Activated T-cell treated with anti-CD3 and anti-CD28 coated beads, Interleukin-2, amount 50 U/mL, for 72 hours (primary cell): ENCODE measurements at regions not wholly inside any gene's neighbourhood (a gene's known extent, or its start where the extent isn't known, plus 50 kb on each side); places are given as distances from the start of the nearest gene placed in this dataset.

Experiments
- ATAC-seq, 2 donors: fragments of 150-1000 bp; cut with Tn5 transposase; replicated peaks in 1 of 2; 2 replicates each; pipeline ENCODE4 v1.10.0; 2021; ENCODE audit warnings: moderate library complexity in 2 of 2, mild to moderate bottlenecking in 1 of 2
- DNase-seq, 2 donors: peaks; one replicate each; pipeline ENCODE4 v3.0.0; 2021 to 2022; ENCODE audit warnings: mixed read lengths in 1 of 2
- H3K27ac Mint-ChIP-seq: one replicate; pipeline ENCODE4 v1.8.0; 2022; ENCODE audit warnings: mild to moderate bottlenecking, moderate library complexity, mixed read lengths
- H3K27me3 Mint-ChIP-seq: one replicate; pipeline ENCODE4 v1.8.0; 2022; ENCODE audit warnings: low read depth, mixed read lengths
- H3K36me3 Mint-ChIP-seq, 2 donors: one replicate each; pipeline ENCODE4 v1.8.0; 2022; ENCODE audit warnings: mixed read lengths in 2 of 2, mild to moderate bottlenecking in 1 of 2; ENCODE audit not compliant: insufficient read depth in 2 of 2
- H3K4me1 Mint-ChIP-seq: one replicate; pipeline ENCODE4 v1.8.0; 2022; ENCODE audit warnings: low read depth, mixed read lengths
- H3K4me3 Mint-ChIP-seq, 2 donors: one replicate each; pipeline ENCODE4 v1.8.0; 2022; ENCODE audit warnings: mild to moderate bottlenecking in 2 of 2, mixed read lengths in 2 of 2, moderate library complexity in 2 of 2
- H3K9me3 Mint-ChIP-seq, 2 donors: one replicate each; pipeline ENCODE4 v1.8.0; 2022; ENCODE audit warnings: mixed read lengths in 2 of 2

GRCh38 chr18:39764873-39765272, 2190.2 kb upstream of the PIK3C3 start:
- ATAC-seq (no peak), DNase-seq (no peak)
- no peak overlapping the region for H3K4me3 Mint-ChIP-seq
- H3K36me3 Mint-ChIP-seq, result no peaks in the 10 kb centered on the region
- H3K27ac Mint-ChIP-seq, result no peak overlapping the region
- no peaks in the 10 kb centered on the region for H3K27me3 Mint-ChIP-seq
- peaks cover 0 to 3% of the 10 kb centered on the region in 2 donors for H3K9me3 Mint-ChIP-seq
- no peaks in the 10 kb centered on the region for H3K4me1 Mint-ChIP-seq

DNA sequence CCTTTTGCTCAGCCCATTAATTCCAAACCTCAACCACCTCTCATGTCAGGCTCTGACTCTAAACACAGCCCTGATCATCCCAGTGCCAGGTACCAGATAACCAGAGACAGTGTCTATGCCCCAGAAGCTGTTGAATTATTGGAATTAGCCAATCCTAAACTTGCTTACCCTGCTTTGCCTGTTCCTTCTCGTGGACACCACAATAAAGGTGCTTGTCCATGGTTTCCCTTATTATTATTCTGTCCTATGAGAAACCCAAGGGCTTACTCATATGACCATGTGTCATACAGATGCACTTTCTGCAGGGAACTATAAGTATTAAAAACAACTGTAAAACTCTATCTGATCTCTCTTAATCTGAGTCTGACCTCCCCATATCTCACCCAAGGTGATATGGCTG, 2193.8 kb upstream of the PIK3C3 start:
- H3K4me3 Mint-ChIP-seq, result no peak overlapping the region
- no peak overlapping the region for H3K27ac Mint-ChIP-seq
- no peaks in the 10 kb centered on the region for H3K27me3 Mint-ChIP-seq
- peaks cover 3 to 4% of the 10 kb centered on the region in 2 donors for H3K9me3 Mint-ChIP-seq
- no peaks in the 10 kb centered on the region for H3K36me3 Mint-ChIP-seq
- ATAC-seq (no peak), DNase-seq (no peak)
- no peaks in the 10 kb centered on the region for H3K4me1 Mint-ChIP-seq

DNA sequence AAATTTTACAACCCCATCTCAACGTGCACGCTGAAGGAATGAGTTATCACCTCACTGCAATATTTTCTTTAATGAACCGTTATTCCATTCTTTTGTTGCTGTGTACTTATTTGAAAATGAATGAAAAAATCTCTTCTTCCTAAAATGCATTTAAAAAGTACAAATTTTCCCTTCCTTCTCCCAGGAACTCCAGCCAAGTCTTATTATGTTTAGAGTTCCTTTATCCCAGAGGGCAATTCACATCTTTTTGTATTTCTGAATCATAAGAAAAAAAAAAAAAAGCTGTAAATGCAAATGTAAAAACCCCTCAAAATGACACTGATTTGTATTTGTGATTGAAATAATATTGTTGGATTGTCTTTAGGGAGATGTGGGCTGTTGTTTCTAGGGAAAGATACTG, 2194.3 kb upstream of the CELF4 start:
- Mint-ChIP-seq H3K4me3 (no peak overlapping the region), H3K36me3 (peaks cover 0 to under 1% of the 10 kb centered on the region in 2 donors), H3K4me1 (no peaks in the 10 kb centered on the region), H3K9me3 (peaks cover 6 to 9% of the 10 kb centered on the region in 2 donors), H3K27ac (no peak overlapping the region), H3K27me3 (no peaks in the 10 kb centered on the region)
- DNase-seq (no peak), ATAC-seq (no peak)

DNA sequence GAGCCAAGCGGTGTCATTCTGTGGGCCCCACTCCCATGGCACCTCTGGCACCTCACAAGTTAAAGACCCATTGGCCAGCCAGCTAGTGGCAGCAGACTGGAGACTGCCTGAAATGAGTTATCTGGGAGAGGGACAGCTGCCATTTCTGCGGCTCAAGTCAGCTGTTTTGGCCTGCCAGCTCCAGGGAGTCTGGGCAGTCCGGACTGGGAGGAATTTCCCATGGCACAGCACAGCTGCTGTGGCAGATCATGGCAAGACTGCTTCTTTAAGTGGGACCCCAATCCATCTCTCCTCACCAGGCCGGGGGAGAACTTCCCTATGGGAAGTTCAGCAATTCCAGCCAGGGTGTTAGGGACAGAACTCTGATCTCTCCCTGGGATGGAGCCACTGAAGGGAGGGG, 2187.6 kb upstream of the CELF4 start:
- no peak for ATAC-seq
- H3K4me3 Mint-ChIP-seq, result no peak overlapping the region

DNA sequence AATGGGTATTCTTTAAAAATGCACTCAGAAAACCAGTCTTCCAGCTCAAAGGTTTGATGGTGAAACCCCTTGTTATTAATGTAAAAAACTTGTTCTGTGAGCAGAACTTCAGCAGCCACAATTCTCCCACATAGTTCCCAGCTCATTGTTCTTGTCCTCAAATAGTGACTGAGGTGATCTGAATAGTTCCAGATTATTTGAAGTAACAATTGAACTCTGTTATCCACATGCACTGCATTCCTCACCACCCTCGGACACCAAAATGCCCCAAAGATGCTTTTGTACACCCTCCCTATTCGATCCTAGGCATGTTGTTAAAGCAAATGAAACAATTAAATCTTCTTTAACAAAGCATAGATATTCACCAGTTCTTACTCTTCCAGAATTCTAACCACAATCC, 2186.8 kb upstream of the CELF4 start:
- H3K27me3 Mint-ChIP-seq, result no peaks in the 10 kb centered on the region
- H3K4me3 Mint-ChIP-seq, result no peak overlapping the region

More for the DNA sequence above, 2187.6 kb upstream of the CELF4 start:
- Mint-ChIP-seq H3K36me3 (peaks cover 3% of the 10 kb centered on the region in 2 donors), H3K9me3 (peaks cover 7 to 15% of the 10 kb centered on the region in 2 donors), H3K27me3 (no peaks in the 10 kb centered on the region), H3K4me1 (no peaks in the 10 kb centered on the region), H3K27ac (no peak overlapping the region)
- DNase-seq, result no peak

GRCh38 chr18:39751921-39752320, 2186.3 kb upstream of the CELF4 start:
- no peaks in the 10 kb centered on the region for H3K4me1 Mint-ChIP-seq
- peaks cover 7 to 21% of the 10 kb centered on the region in 2 donors for H3K9me3 Mint-ChIP-seq
- no peak overlapping the region for H3K4me3 Mint-ChIP-seq
- H3K27me3 Mint-ChIP-seq, result no peaks in the 10 kb centered on the region
- no peak for ATAC-seq
- peaks cover 3 to 5% of the 10 kb centered on the region in 2 donors for H3K36me3 Mint-ChIP-seq
- DNase-seq, result no peak
- H3K27ac Mint-ChIP-seq, result no peak overlapping the region

More for the DNA sequence above, 2186.8 kb upstream of the CELF4 start:
- no peaks in the 10 kb centered on the region for H3K4me1 Mint-ChIP-seq
- H3K36me3 Mint-ChIP-seq, result peaks cover 3 to 5% of the 10 kb centered on the region in 2 donors
- no peak overlapping the region for H3K27ac Mint-ChIP-seq
- ATAC-seq (no peak), DNase-seq (no peak)
- H3K9me3 Mint-ChIP-seq, result peaks cover 7 to 20% of the 10 kb centered on the region in 2 donors

DNA sequence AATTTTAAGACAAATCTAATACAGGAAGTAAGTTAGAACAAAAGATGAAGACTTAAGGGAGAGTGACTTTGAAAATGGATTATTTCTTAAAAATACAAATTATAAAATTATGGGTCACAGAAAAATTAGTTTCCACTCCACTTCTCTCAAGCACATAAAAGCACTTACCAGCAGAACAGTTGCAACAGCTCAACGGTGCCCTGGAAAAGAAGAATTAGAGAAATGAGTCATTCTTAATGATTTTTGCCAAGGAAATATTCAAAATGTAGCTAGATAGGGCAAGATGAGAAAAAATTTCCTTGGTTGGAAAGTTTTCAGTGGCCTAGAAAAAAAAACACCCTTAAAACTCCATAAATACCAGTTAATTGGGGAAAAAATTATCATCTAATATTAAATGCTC, 2185.6 kb upstream of the CELF4 start:
- Mint-ChIP-seq H3K9me3 (peaks cover 10 to 18% of the 10 kb centered on the region in 2 donors), H3K36me3 (peaks cover 3 to 5% of the 10 kb centered on the region in 2 donors), H3K27me3 (no peaks in the 10 kb centered on the region), H3K4me1 (no peaks in the 10 kb centered on the region), H3K27ac (no peak overlapping the region), H3K4me3 (no peak overlapping the region)
- ATAC-seq (no peak), DNase-seq (no peak)

DNA sequence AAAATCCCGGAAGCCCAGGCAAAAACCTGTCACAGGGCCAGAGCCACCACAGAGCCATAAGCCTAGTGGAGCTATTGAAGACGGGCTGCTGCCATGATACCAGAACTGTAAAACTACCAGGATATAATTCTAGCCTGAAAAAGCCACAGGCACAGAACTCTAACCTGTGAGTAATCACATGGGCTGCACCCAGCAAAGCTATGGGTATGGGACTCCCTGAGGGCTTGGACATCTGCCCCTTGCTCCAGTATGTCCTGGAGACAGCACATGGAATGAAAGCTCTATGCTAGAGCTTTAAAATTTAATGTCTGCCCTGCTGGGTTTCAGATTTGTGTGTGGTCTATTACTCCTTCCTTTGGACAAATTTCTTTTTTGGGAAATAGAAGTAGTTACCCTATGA, 2183.6 kb upstream of the CELF4 start:
- ATAC-seq, result no peak
- no peaks in the 10 kb centered on the region for H3K4me1 Mint-ChIP-seq
- H3K27me3 Mint-ChIP-seq, result no peaks in the 10 kb centered on the region
- no peak overlapping the region for H3K27ac Mint-ChIP-seq
- H3K36me3 Mint-ChIP-seq, result peaks cover 2% of the 10 kb centered on the region in 2 donors
- no peak overlapping the region for H3K4me3 Mint-ChIP-seq
- peaks cover 5 to 12% of the 10 kb centered on the region in 2 donors for H3K9me3 Mint-ChIP-seq
- DNase-seq, result no peak

DNA sequence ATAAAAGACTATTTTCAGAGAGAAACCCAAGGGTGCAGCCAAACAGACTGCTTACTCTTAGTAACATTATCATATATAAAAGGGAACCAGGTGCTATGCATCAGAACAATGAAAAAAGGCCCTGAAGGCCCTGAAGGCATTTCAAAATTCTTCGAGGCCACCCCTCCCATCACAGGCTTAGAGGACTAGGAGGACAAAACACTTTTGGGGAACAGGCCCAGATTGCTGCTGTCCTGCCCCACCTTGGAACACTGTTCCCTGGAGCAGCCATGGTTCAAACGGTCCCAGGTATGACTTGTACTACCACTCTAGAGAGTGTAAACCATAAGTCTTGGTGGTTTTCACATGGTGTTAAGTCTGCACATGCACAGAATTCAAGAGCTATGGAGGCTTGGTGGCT, 2183.1 kb upstream of the CELF4 start:
- H3K4me3 Mint-ChIP-seq, result no peak overlapping the region
- H3K9me3 Mint-ChIP-seq, result peaks cover 4 to 12% of the 10 kb centered on the region in 2 donors
- H3K4me1 Mint-ChIP-seq, result no peaks in the 10 kb centered on the region
- no peak for DNase-seq
- ATAC-seq, result no peak
- H3K36me3 Mint-ChIP-seq, result peaks cover 0 to 2% of the 10 kb centered on the region in 2 donors
- H3K27me3 Mint-ChIP-seq, result no peaks in the 10 kb centered on the region
- no peak overlapping the region for H3K27ac Mint-ChIP-seq

- H3K27ac Mint-ChIP-seq, result no peak overlapping the region
- no peaks in the 10 kb centered on the region for H3K27me3 Mint-ChIP-seq
- H3K36me3 Mint-ChIP-seq, result peaks cover 0 to 2% of the 10 kb centered on the region in 2 donors
- no peak for ATAC-seq
- no peaks in the 10 kb centered on the region for H3K4me1 Mint-ChIP-seq
- no peak overlapping the region for H3K4me3 Mint-ChIP-seq
- no peak for DNase-seq
- H3K9me3 Mint-ChIP-seq, result peaks cover 4 to 12% of the 10 kb centered on the region in 2 donors
Observed at GRCh38 chr18:39746201-39746600, 2180.6 kb upstream of the CELF4 start.

- Mint-ChIP-seq H3K27me3 (no peaks in the 10 kb centered on the region), H3K4me3 (no peak overlapping the region), H3K36me3 (peaks cover 0 to 2% of the 10 kb centered on the region in 2 donors), H3K9me3 (peaks cover 6 to 13% of the 10 kb centered on the region in 2 donors), H3K4me1 (no peaks in the 10 kb centered on the region), H3K27ac (no peak overlapping the region)
- no peak for ATAC-seq
- DNase-seq, result no peak
Observed at GRCh38 chr18:39743463-39743862, 2177.9 kb upstream of the CELF4 start.

DNA sequence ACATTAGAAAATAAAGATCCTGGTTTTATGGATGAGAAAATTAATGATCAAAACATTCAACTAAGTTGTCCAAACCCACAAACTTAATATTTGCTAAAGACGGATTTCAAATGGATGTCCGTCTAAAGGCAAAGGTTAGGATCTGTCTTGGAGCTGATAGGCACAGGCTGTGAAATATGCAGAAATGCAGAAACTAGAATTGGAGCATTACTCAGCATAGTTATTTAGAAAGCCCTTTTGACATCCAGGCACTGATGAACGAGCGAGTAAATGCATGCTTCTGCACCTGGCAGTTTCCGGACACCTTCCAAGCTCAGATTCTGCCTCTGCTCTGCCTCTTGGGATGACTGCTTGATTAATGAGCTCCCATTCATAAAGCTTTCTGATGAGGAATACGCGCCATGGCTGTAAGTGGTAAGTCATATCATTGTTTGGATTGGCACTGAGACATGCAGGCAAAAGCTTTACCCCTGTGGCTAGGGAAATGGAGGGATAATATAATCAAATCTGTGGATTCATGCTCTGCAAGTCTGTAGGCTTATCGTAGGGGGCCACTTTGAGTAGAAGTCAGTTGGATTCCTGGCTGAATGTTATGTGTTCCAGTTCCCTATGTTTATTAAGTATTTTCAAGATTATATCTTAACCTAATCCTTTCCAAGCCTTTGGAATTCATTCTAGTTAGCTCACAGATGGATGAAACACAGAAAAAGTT, 2176.3 kb upstream of the CELF4 start:
- peaks cover 4 to 8% of the 10 kb centered on the region in 2 donors for H3K9me3 Mint-ChIP-seq
- H3K27ac Mint-ChIP-seq, result no peak overlapping the region
- DNase-seq (no peak), ATAC-seq (no peak)
- no peaks in the 10 kb centered on the region for H3K36me3 Mint-ChIP-seq
- no peaks in the 10 kb centered on the region for H3K4me1 Mint-ChIP-seq
- no peaks in the 10 kb centered on the region for H3K27me3 Mint-ChIP-seq
- H3K4me3 Mint-ChIP-seq, result no peak overlapping the region

DNA sequence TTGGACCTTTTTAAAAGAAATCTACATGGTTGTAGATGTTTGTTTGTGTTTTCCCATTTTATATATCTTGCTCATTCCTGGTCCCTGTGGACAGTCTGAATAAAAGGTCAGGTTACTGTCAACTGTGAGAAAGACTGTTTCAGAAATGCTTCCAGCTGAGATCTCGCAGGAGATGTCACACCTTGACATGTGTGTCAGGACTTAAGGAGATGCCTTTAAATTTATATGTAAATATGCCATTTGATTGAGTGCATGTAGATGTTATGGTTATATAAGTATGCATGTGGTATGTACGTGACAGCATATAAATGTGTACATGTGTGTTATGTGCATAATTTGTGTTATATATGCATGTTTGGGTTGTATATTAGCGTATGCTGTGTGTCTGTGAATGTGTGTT, 2172.3 kb upstream of the CELF4 start:
- Mint-ChIP-seq H3K27ac (no peak overlapping the region), H3K9me3 (peaks cover 6 to 12% of the 10 kb centered on the region in 2 donors), H3K4me1 (no peaks in the 10 kb centered on the region)

GRCh38 chr18:39732918-39733317, 2167.3 kb upstream of the CELF4 start:
- Mint-ChIP-seq H3K36me3 (peaks cover 0 to 1% of the 10 kb centered on the region in 2 donors), H3K4me3 (no peak overlapping the region), H3K9me3 (peaks cover 4 to 14% of the 10 kb centered on the region in 2 donors), H3K4me1 (no peaks in the 10 kb centered on the region), H3K27me3 (no peaks in the 10 kb centered on the region), H3K27ac (no peak overlapping the region)
- ATAC-seq, result no peak
- DNase-seq, result no peak

More for the DNA sequence above, 2172.3 kb upstream of the CELF4 start:
- ATAC-seq, result no peak
- H3K36me3 Mint-ChIP-seq, result peaks cover 0 to under 1% of the 10 kb centered on the region in 2 donors
- no peak overlapping the region for H3K4me3 Mint-ChIP-seq
- no peak for DNase-seq
- H3K27me3 Mint-ChIP-seq, result no peaks in the 10 kb centered on the region
